HG02759 (cell line): ENCODE measurements at regions not wholly inside any gene's neighbourhood (a gene's known extent, or its start where the extent isn't known, plus 50 kb on each side); places are given as distances from the start of the nearest gene placed in this dataset.

ENCODE experiments used
- ATAC-seq: cut with Tn5 transposase; IDR thresholded peaks from one replicate; pipeline ENCODE4 v1.9.1; 2021; ENCODE audit warnings: mild to moderate bottlenecking, moderate library complexity; ENCODE audit not compliant: unreplicated experiment

- ATAC-seq: peak; percentile 91
Measured at GRCh38 chr12:65756956-65757511, 67.2 kb upstream of the HMGA2 start.

GRCh38 chr12:65758401-65758800 lies 65.9 kb upstream of the HMGA2 start:
- no peak for ATAC-seq

- ATAC-seq: no peak
Measured at GRCh38 chr12:65759735-65760134, 64.5 kb upstream of the HMGA2 start.

- no peak for ATAC-seq
Measured at GRCh38 chr12:65761301-65761700, 63.0 kb upstream of the HMGA2 start.

GRCh38 chr12:65764325-65764724 lies 60.0 kb upstream of the HMGA2 start:
- no peak for ATAC-seq

GRCh38 chr12:65765436-65765813 lies 58.9 kb upstream of the HMGA2 start:
- ATAC-seq: no peak

- no peak for ATAC-seq
Measured at GRCh38 chr12:65769880-65770279, 54.4 kb upstream of the HMGA2 start.
